ENCODE measurements at regions not wholly inside any gene's neighbourhood (a gene's known extent, or its start where the extent isn't known, plus 50 kb on each side); places are given as distances from the start of the nearest gene placed in this dataset.

- TF ChIP-seq KLF9 (tag by site-specific recombination; IDR thresholded peaks at IDR 0.05; ENCODE audit: low read depth) = no peak
- TF ChIP-seq ZNF521 (tag by site-specific recombination; IDR thresholded peaks at IDR 0.05) = no peak
- no peak for TF ChIP-seq ZBTB20 (tag by site-specific recombination; IDR thresholded peaks at IDR 0.05)
- no peak for TF ChIP-seq ZNF654 (tag by site-specific recombination; IDR thresholded peaks at IDR 0.05; ENCODE audit: low read depth)
- TF ChIP-seq ELK4 (IDR thresholded peaks at IDR 0.05; ENCODE audit: borderline replicate concordance, low read depth, low read length) = no peak
- TF ChIP-seq ZNF624 (tag by site-specific recombination; IDR thresholded peaks at IDR 0.05) = no peak
- no peak for TF ChIP-seq ZNF174 (tag by site-specific recombination; IDR thresholded peaks at IDR 0.05)
- TF ChIP-seq ZNF514 (tag by site-specific recombination; IDR thresholded peaks at IDR 0.05) = no peak
- no peak for TF ChIP-seq ZNF302 (tag by site-specific recombination; IDR thresholded peaks at IDR 0.05; ENCODE audit: low read depth)
- TF ChIP-seq ZNF19 (tag by site-specific recombination; IDR thresholded peaks at IDR 0.05; ENCODE audit: low read depth) = no peak
- TF ChIP-seq CTCF (tag by site-specific recombination; IDR thresholded peaks at IDR 0.05) = no peak
- no peak for TF ChIP-seq OVOL3 (tag by site-specific recombination; IDR thresholded peaks at IDR 0.05)
- no peak for TF ChIP-seq IKZF3 (tag by site-specific recombination; IDR thresholded peaks at IDR 0.05)
- TF ChIP-seq SP7 (tag by site-specific recombination; IDR thresholded peaks at IDR 0.05) = no peak
- H3K36me3 ChIP-seq (ENCODE audit: control insufficient read depth in 2 of 2, insufficient read depth in 1 of 2, low read length in 2 of 2) = no peaks in the 10 kb centered on the region
- H3K4me3 ChIP-seq (ENCODE audit: low read depth, low read length) = no peak overlapping the region
- H3K4me1 ChIP-seq (ENCODE audit: control insufficient read depth, insufficient read depth, low read length) = no peaks in the 10 kb centered on the region
- ChIA-PET CTCF (no interaction called here), POLR2A (no interaction called here)
- H3K9me3 ChIP-seq (ENCODE audit: control insufficient read depth, insufficient read depth, low read depth, low read length) = no peaks in the 10 kb centered on the region
- H3K27ac ChIP-seq (ENCODE audit: extremely low read depth, low read depth, low read length) = no peak overlapping the region
Measured at GRCh38 chr21:33984021-33984481, 68.4 kb upstream of the ATP5PO start.

GRCh38 chr21:33981391-33982101 lies 65.9 kb upstream of the ATP5PO start:
- H3K4me3 ChIP-seq (ENCODE audit: low read depth, low read length) = no peak overlapping the region
- no peak overlapping the region for H3K27ac ChIP-seq (ENCODE audit: extremely low read depth, low read depth, low read length)
- CTCF ChIA-PET = interaction anchor here (0.6 kb wide), 1 partner anchor 48 kb away, joined by 3 read pairs; no protein-coding TSS in a partner anchor
- TF ChIP-seq ZNF623 (tag by site-specific recombination; IDR thresholded peaks at IDR 0.05) = no peak
- no peak for TF ChIP-seq ZIC2 (tag by site-specific recombination; IDR thresholded peaks at IDR 0.05)
- peak; percentile 70 for TF ChIP-seq REST (tag by site-specific recombination; IDR thresholded peaks at IDR 0.05)
- H3K36me3 ChIP-seq (ENCODE audit: control insufficient read depth in 2 of 2, insufficient read depth in 1 of 2, low read length in 2 of 2) = no peaks in the 10 kb centered on the region
- peaks cover 4% of the 10 kb centered on the region for H3K4me1 ChIP-seq (ENCODE audit: control insufficient read depth, insufficient read depth, low read length)
- no peaks in the 10 kb centered on the region for H3K9me3 ChIP-seq (ENCODE audit: control insufficient read depth, insufficient read depth, low read depth, low read length)
- POLR2A ChIA-PET = no interaction called here
